ENCODE measurements at regions not wholly inside any gene's neighbourhood (a gene's known extent, or its start where the extent isn't known, plus 50 kb on each side); places are given as distances from the start of the nearest gene placed in this dataset.

DNA sequence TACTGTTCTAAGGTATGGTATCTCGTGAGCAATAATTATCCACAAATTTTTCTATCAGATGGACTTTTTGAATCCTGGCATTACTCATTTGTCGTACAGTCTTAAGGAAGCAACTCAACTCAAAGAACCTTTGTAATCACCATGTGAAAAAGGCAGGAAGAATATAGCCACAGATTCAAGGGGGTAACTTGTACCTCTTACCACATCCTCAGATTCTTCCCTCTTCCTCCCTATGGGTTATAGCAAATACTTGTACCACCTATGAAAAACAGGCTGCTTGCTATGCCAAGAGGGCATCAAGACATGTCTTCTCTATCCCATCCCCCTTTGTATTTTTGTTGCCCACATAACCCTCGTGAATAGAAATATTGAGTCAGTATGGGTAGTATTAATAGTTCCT lies 616.6 kb upstream of the USP24 start:
- Mint-ChIP-seq H3K4me1 (peaks cover 4 to 9% of the 10 kb centered on the region in 2 experiments; a peak in 3 of 4 replicates), H3K36me3 (ENCODE audit: insufficient read depth in 1 of 3, low read depth in 3 of 3) (no peaks in the 10 kb centered on the region; a peak in 1 of 7 replicates), H3K27ac (no peak overlapping the region), H3K27me3 (ENCODE audit: low read depth) (peaks cover 2% of the 10 kb centered on the region; the same call in 1 of the 2 replicates), H3K9me3 (no peaks in the 10 kb centered on the region), H3K4me3 (no peak overlapping the region)
- H2AK5ac ChIP-seq (ENCODE audit: insufficient read length, low read length), result no peak overlapping the region
- no peak overlapping the region for H2BK15ac ChIP-seq (ENCODE audit: low read depth, low read length)
- H4K91ac ChIP-seq (ENCODE audit: insufficient read length, low read depth, low read length), result no peak overlapping the region
- H3K79me2 ChIP-seq (ENCODE audit: insufficient read depth, low read length), result no peaks in the 10 kb centered on the region
- H4K8ac ChIP-seq (replicated peaks; ENCODE audit: insufficient read length, low read depth, low read length), result no peak overlapping the region
- WGBS (ENCODE audit: extremely low coverage, insufficient read length, low lambda C conversion rate), result no CpG with 5 or more reads among the region's 3 CpGs
- no peak overlapping the region for H2BK120ac ChIP-seq (ENCODE audit: low read depth, low read length, poor library complexity, severe bottlenecking)
- H3K23me2 ChIP-seq (ENCODE audit: insufficient read length, low read depth, low read length, poor library complexity, severe bottlenecking), result no peaks in the 10 kb centered on the region
- no peak overlapping the region for H3K14ac ChIP-seq (ENCODE audit: insufficient read depth, low read length)
- H3K9ac ChIP-seq (ENCODE audit: extremely low read depth, insufficient read length, low read length), result no peak overlapping the region
- H3K4ac ChIP-seq (ENCODE audit: low read depth, low read length), result no peak overlapping the region
- H3K4me2 ChIP-seq (ENCODE audit: insufficient read depth, insufficient read length, low read length), result no peak overlapping the region
- no peak overlapping the region for H3K56ac ChIP-seq (ENCODE audit: insufficient read length, low read depth, low read length)
- no peak for DNase-seq
- H4K20me1 ChIP-seq (ENCODE audit: control insufficient read depth, insufficient read depth, insufficient read length), result no peaks in the 10 kb centered on the region
- peaks cover 3% of the 10 kb centered on the region; the same call in 1 of the 2 replicates for H3K4me1 ChIP-seq (ENCODE audit: insufficient read depth, low read length)
- H3K18ac ChIP-seq (ENCODE audit: insufficient read length, low read depth, low read length), result no peak overlapping the region
- H3K27me3 ChIP-seq (ENCODE audit: insufficient read depth, low read length), result no peaks in the 10 kb centered on the region
- H4K5ac ChIP-seq (ENCODE audit: insufficient read length, low read depth, low read length), result no peak overlapping the region
- H2AFZ ChIP-seq (ENCODE audit: low read length), result no peak overlapping the region
- H2BK20ac ChIP-seq (ENCODE audit: low read depth, low read length, poor library complexity, severe bottlenecking), result no peak overlapping the region
- no peak overlapping the region for H3K27ac ChIP-seq (ENCODE audit: insufficient read length, low read depth, low read length)
- H3T11ph ChIP-seq (ENCODE audit: low read length), result no peak overlapping the region
- TF ChIP-seq, protein P1, sequence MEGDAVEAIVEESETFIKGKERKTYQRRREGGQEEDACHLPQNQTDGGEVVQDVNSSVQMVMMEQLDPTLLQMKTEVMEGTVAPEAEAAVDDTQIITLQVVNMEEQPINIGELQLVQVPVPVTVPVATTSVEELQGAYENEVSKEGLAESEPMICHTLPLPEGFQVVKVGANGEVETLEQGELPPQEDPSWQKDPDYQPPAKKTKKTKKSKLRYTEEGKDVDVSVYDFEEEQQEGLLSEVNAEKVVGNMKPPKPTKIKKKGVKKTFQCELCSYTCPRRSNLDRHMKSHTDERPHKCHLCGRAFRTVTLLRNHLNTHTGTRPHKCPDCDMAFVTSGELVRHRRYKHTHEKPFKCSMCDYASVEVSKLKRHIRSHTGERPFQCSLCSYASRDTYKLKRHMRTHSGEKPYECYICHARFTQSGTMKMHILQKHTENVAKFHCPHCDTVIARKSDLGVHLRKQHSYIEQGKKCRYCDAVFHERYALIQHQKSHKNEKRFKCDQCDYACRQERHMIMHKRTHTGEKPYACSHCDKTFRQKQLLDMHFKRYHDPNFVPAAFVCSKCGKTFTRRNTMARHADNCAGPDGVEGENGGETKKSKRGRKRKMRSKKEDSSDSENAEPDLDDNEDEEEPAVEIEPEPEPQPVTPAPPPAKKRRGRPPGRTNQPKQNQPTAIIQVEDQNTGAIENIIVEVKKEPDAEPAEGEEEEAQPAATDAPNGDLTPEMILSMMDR (conservative IDR thresholded peaks at IDR 0.05), result no peak
- no peaks in the 10 kb centered on the region for H3K79me1 ChIP-seq (ENCODE audit: insufficient read depth, low read depth, low read length, poor library complexity, severe bottlenecking)
- no peak overlapping the region for H2BK12ac ChIP-seq (ENCODE audit: insufficient read length, low read depth, low read length)
- H2BK5ac ChIP-seq (ENCODE audit: insufficient read length, low read length), result no peak overlapping the region
- no peak overlapping the region for H3K23ac ChIP-seq (ENCODE audit: insufficient read length, low read depth, low read length)
- no peaks in the 10 kb centered on the region for H3K9me3 ChIP-seq (ENCODE audit: control insufficient read depth, low read depth, low read length)

Data from H9 (cell line).